Thoracic aorta (tissue), 2 donors: ENCODE measurements at regions not wholly inside any gene's neighbourhood (a gene's known extent, or its start where the extent isn't known, plus 50 kb on each side); places are given as distances from the start of the nearest gene placed in this dataset.
"Not testable (repeated sequence)": the region's sequence is repeated elsewhere in the genome, so short reads cannot be mapped to it uniquely, and the experiment has no call there.

Experiments
- ATAC-seq: fragments of 150-250 bp; one replicate; pipeline ENCODE4 v1.8.0; 2017; ENCODE audit warnings: low read depth; ENCODE audit not compliant: insufficient number of reproducible peaks, low FRiP score
- DNase-seq: peaks from one replicate; pipeline ENCODE4 v3.0.0-alpha.2; 2020; ENCODE audit warnings: low spot score
- H3K27ac ChIP-seq, 2 donors: fragments of 200-600 bp; sonication (generic); 1 replicate in 1 of 2; 2 replicates in 1 of 2; pipeline ENCODE4 v1.5.1; 2016; ENCODE audit warnings: mild to moderate bottlenecking in 2 of 2, moderate library complexity in 2 of 2
- H3K27me3 ChIP-seq: fragments of 200-600 bp; sonication (generic); replicated peaks from 2 replicates; pipeline ENCODE4 v1.6.0; 2016; ENCODE audit warnings: mild to moderate bottlenecking; ENCODE audit not compliant: insufficient read depth
- H3K36me3 ChIP-seq: fragments of 200-600 bp; sonication (generic); one replicate; pipeline ENCODE4 v1.5.1; 2016
- H3K4me1 ChIP-seq, 2 donors: fragments of 200-600 bp; sonication (generic); 1 replicate in 1 of 2; 2 replicates in 1 of 2; pipeline versions ENCODE4 v1.5.1 to v1.6.0; 2016; ENCODE audit warnings: low read depth in 2 of 2, mild to moderate bottlenecking in 1 of 2; ENCODE audit not compliant: control insufficient read depth in 1 of 2
- H3K4me3 ChIP-seq: fragments of 200-600 bp; sonication (generic); 2 replicates; pipeline ENCODE4 v1.5.1; 2016; ENCODE audit warnings: mild to moderate bottlenecking
- H3K9me3 ChIP-seq: fragments of 200-600 bp; sonication (generic); 2 replicates; pipeline ENCODE4 v1.5.1; 2016
- TF ChIP-seq, protein P1 (sequence below): fragments of 200-600 bp; sonication (generic); IDR thresholded peaks from one replicate; pipeline ENCODE4 v1.5.1; 2019; ENCODE audit warnings: antibody characterized with exemption

DNA sequence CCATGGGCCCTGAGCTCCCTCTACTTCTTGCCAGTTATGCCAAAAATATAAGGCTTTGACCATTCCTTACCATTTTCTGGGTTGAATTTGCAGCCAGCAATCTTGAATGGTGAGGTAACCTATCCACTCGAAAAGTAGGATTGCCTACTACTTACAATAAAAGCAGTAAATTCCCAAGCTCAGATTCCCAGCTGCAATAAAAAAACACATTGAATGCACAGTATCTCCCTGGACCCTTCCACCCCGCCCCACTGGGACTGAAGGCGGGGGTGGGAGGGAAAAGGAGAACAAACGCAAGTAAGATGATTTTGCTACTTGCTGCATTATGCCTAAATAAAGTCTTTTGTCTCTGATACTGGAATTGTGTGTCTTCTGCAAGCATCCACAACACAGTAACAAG lies 301.9 kb downstream of the HGF start:
- TF ChIP-seq, protein P1, sequence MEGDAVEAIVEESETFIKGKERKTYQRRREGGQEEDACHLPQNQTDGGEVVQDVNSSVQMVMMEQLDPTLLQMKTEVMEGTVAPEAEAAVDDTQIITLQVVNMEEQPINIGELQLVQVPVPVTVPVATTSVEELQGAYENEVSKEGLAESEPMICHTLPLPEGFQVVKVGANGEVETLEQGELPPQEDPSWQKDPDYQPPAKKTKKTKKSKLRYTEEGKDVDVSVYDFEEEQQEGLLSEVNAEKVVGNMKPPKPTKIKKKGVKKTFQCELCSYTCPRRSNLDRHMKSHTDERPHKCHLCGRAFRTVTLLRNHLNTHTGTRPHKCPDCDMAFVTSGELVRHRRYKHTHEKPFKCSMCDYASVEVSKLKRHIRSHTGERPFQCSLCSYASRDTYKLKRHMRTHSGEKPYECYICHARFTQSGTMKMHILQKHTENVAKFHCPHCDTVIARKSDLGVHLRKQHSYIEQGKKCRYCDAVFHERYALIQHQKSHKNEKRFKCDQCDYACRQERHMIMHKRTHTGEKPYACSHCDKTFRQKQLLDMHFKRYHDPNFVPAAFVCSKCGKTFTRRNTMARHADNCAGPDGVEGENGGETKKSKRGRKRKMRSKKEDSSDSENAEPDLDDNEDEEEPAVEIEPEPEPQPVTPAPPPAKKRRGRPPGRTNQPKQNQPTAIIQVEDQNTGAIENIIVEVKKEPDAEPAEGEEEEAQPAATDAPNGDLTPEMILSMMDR: no peak
- Histone ChIP-seq H3K9me3 (no peaks in the 10 kb centered on the region), H3K4me3 (no peak overlapping the region), H3K27me3 (no peaks in the 10 kb centered on the region), H3K27ac (no peak overlapping the region), H3K4me1 (no peaks in the 10 kb centered on the region), H3K36me3 (no peaks in the 10 kb centered on the region)
- DNase-seq: no peak
- ATAC-seq: no peak

DNA sequence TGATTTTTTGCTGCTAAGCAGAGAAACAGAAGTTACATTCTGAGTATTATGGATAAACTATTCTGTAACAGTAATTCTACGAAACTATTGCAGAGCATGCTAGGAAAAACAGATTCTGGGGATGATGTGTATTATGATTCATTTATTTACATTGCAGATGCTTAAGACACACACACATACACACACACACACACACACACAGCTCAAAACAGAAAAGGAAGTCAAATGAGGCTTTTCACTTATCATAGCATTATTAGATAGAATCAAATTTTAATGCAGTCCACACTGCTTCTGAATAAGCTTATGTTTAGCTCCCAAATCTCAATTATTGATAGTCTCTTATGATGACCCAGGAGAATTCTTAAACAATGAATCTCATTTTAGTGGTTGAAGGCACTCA lies 307.2 kb downstream of the HGF start:
- Histone ChIP-seq H3K27me3 (no peaks in the 10 kb centered on the region), H3K4me1 (no peaks in the 10 kb centered on the region), H3K4me3 (no peak overlapping the region), H3K27ac (no peak overlapping the region), H3K36me3 (no peaks in the 10 kb centered on the region), H3K9me3 (no peaks in the 10 kb centered on the region)
- TF ChIP-seq, protein P1: no peak
- ATAC-seq (no peak), DNase-seq (no peak)

DNA sequence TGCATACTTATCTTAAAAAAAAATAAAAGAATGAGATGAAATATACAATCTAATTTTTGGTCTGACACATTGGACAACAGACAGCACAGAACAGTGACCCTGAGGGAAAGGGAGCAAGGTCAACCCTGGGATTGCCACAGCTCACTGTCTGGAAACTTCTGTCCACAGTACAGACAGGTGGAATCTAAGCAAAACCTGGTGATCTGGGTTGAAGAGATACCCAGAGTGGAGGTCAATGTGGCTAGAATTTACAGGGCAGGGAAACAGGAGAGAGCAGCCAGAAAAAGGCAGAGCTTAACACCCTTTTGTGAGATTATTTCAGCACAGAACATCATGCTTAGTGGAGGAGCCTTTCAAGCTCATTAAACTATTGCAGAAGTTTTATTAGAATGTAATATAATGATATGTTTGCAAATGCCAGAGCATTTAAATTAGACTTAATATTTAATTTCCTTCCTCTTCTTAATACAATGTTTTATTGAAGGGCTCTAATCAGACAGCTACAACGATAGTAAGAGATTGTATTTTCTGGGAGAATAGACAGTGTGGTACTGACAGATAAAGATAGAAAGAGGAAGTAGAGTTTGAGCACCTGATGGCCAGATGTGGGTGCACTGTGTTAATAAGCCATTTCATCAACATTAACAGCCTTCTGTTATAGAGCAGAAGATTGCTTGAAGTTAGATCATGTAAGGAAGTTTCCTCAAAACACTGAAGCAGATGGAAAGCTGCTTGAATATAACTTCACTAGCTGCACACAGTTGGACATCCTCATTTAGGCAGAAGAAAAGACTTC lies 309.4 kb downstream of the HGF start:
- no peaks in the 10 kb centered on the region for H3K4me1 ChIP-seq
- ATAC-seq: no peak

DNA sequence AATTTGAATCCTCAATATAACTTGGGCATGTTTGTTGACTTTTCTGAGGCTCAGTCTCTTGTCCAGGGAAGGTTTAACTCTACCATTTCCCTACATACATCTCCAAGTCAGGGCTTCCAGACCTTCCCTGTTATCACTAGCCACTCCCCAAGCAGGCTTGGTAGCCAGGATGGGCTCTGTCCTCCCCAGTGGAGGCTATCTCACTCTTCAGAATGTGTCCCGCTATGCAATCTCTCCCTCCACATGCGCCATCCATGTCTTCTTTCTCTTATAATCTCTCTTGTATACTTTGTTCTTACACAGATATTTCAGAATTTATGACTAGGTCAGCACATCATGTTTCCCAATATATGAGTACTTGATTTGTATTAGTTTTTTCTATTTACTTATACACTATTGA lies 310.4 kb downstream of the HGF start:
- H3K4me3 ChIP-seq: no peak overlapping the region
- DNase-seq: no peak
- TF ChIP-seq, protein P1: no peak
- no peak overlapping the region for H3K27ac ChIP-seq
- ATAC-seq: no peak
- no peaks in the 10 kb centered on the region for H3K9me3 ChIP-seq
- H3K27me3 ChIP-seq: no peaks in the 10 kb centered on the region
- H3K36me3 ChIP-seq: no peaks in the 10 kb centered on the region
- H3K4me1 ChIP-seq: no peaks in the 10 kb centered on the region

More for the DNA sequence above, 309.4 kb downstream of the HGF start:
- H3K9me3 ChIP-seq: no peaks in the 10 kb centered on the region
- H3K4me3 ChIP-seq: no peak overlapping the region
- H3K27me3 ChIP-seq: no peaks in the 10 kb centered on the region
- TF ChIP-seq, protein P1: no peak
- no peaks in the 10 kb centered on the region for H3K36me3 ChIP-seq
- DNase-seq: no peak
- no peak overlapping the region for H3K27ac ChIP-seq

DNA sequence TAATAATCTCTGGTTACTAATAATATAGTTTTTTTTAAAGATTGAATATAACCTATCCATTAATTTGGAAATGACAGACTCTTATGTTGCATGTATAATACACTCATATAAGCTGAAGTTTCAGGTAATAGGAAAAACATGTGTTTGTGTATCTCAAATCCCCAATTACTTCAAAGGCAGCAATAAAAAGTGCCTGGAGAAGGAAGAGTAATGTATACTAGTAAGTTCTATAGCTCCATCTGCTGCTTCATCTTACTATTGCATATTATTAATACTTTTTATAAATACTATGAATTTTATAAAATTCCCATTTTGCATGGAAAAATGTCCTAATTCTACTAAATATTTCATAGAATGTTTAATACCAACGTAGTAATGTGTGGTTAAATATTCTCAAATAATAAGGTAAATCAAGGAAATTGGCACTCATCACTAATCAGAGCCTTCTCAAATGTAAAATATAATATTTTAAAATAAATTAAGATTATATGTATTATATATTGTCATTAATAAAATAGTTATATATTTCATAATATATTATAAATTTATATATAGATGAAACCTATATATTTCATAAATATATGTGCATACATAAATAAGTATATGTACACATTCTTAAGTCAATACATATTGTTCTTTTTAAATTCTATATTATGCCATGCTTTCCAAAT lies 311.9 kb downstream of the HGF start:
- ATAC-seq: no peak
- no peak for DNase-seq
- no peak overlapping the region for H3K4me3 ChIP-seq
- TF ChIP-seq, protein P1: no peak
- no peaks in the 10 kb centered on the region for H3K4me1 ChIP-seq
- no peaks in the 10 kb centered on the region for H3K36me3 ChIP-seq
- H3K9me3 ChIP-seq: no peaks in the 10 kb centered on the region
- H3K27ac ChIP-seq: no peak overlapping the region
- no peaks in the 10 kb centered on the region for H3K27me3 ChIP-seq

DNA sequence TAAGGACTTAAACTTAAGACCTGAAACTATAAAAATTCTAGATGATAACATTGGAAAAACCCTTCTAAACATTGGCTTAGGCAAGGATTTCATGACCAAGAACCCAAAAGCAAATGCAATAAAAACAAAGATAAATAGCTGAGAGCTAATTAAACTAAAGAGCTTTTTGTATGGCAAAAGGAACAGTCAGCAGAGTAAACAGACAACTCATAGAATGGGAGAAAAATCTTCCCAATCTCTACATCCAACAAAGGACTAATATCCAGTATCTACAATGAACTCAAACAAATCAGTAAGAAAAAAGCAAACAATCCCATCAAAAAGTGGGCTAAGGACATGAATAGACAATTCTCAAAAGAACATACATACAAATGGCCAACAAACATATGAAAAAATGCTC lies 316.1 kb downstream of the HGF start:
- H3K27ac ChIP-seq, H3K9me3 ChIP-seq, H3K36me3 ChIP-seq, DNase-seq, H3K27me3 ChIP-seq, H3K4me1 ChIP-seq, ATAC-seq, H3K4me3 ChIP-seq: not testable (repeated sequence)
